ACHN (cell line): ENCODE measurements at regions not wholly inside any gene's neighbourhood (a gene's known extent, or its start where the extent isn't known, plus 50 kb on each side); places are given as distances from the start of the nearest gene placed in this dataset.

Experiments
- DNase-seq: peaks from one replicate; pipeline ENCODE4 v3.0.0-alpha.2; 2015
- in situ Hi-C: cut with HindIII; loops from 2 replicates; pipeline ENCODE4 v1.10.0; 2017; ENCODE audit warnings: low sequenced_read_pairs, low pct_ligation_motif_present, low pct_unique_long_range_greater_than_20kb

- in situ Hi-C loops, result no loop called here
- no peak for DNase-seq
These were observed 75.0 kb upstream of the GATA6 start for GRCh38 chr18:22094358-22094734.

- DNase-seq, result no peak
- in situ Hi-C loops, result no loop called here
These were observed 70.8 kb upstream of the GATA6 start for GRCh38 chr18:22098563-22098989.

- DNase-seq, result no peak
- in situ Hi-C loops, result no loop called here
These were observed 69.5 kb upstream of the GATA6 start for GRCh38 chr18:22099925-22100324.

GRCh38 chr18:22101731-22102130 lies 67.7 kb upstream of the GATA6 start:
- in situ Hi-C loops, result no loop called here
- DNase-seq, result no peak

DNA sequence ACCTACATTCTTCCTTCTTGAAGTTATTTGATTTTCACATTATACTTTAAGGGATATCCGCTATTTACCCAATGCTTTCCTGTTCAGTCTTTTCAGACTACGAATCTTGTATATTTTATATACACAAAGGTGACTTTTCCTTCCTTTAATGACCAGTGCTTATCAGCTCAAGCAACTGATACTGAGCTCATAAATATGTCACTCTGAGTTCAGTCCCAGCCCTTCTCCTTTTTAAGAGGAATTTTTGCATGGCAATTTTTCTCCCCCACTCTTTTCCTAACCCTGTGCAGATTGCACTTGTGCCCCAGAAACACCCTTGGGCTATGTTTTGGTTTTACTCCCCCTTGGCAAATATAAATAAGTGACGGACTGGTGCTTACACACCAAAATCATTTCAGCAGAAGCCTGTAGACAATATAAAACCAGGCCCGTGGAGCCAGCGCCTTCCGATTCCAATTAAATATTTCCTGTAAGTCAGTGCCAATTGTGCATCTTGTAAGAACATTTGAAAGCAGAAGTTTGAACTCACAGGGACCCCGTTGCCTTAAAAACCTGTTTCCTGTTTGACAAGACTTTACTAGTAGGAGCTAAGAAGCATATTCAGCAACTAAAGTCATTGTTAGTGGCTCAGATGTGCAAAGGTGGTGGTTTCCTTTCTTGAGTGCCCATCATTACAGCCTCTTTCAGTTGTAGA lies 66.3 kb upstream of the GATA6 start:
- in situ Hi-C loops, result no loop called here
- no peak for DNase-seq

GRCh38 chr18:22103647-22104031 lies 65.8 kb upstream of the GATA6 start:
- in situ Hi-C loops, result no loop called here
- no peak for DNase-seq

DNA sequence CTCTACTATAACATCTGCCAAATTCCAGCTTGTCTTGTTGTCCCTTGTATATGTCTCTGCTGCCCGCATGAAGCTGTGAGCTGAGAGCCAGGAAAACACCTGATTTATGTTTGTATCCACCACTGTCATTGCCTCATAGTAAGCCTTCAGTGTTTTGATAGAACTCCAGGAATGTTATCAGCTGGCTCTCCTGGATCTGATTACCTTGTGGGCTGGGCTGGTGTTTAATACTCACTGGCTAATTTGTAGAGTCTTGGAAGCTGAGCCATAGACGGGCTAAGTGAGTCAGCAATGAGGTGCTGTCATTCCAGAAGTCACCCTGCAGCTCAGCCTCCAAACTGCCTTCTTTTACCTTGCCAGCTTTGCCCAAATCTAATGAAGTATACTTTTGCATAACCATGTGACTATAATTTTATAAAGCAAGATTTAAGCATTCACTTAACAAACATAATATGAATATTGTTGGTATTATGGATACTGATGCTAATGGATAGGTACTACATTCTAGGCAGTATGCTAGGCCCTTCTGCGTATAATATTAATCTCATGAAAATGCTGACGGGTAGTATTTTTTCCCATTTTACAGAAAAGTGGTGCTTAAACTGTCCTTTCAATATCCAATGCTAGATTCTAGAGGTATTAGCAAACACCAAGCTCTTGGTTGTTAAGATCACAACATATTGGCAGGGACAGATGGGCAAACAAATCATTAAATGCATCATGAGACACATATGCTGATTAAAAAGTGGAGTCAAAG lies 62.7 kb upstream of the GATA6 start:
- in situ Hi-C loops, result no loop called here
- no peak for DNase-seq

DNA sequence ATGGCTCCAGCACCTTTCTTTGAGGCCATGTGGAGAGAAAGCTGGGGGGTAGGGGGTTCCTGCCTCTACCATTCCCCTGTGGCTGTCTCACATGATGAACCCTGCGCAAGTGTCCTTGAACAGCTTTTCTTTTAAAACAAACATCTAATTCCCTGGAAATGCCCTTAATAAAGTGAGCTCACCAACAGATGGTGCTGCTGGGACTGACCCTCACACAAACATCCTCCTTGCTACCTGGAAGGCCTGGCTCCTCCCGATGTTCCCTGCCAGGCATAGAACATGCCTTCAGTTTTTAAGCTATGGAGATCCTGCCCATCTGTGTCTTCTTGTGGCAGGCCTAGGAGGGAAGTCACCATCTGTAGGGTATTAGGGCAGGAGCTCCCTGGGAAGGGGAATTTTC lies 60.7 kb upstream of the GATA6 start:
- in situ Hi-C loops, result no loop called here
- DNase-seq, result no peak

DNA sequence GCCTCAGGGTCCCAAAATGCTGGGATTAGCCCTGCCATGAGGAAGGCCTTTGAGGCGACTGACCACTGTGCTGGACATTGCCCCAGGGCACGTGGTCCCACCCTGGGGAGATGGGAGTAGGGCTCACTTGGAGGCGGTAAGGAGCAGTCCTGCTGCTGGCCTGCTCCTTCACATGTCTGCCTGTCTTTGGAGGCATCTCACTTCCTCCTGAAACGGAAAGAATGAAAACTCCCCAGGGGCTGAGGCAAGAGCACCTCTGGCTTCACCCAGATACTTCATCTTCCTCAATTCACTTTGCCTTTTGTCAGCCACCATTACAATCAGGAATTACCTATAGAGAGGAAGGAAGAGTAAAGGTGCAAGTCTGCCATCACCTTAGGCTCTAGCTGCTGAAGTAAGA lies 59.9 kb upstream of the GATA6 start:
- in situ Hi-C loops, result no loop called here
- DNase-seq, result no peak

- in situ Hi-C loops, result no loop called here
- DNase-seq, result no peak
These were observed 58.9 kb upstream of the GATA6 start for GRCh38 chr18:22110461-22110924.

- no peak for DNase-seq
These were observed 57.2 kb upstream of the GATA6 start for GRCh38 chr18:22112215-22112614.

GRCh38 chr18:22113144-22113844 lies 56.1 kb upstream of the GATA6 start:
- in situ Hi-C loops, result no loop called here
- DNase-seq, result no peak

More at GRCh38 chr18:22112215-22112614, 57.2 kb upstream of the GATA6 start:
- in situ Hi-C loops, result no loop called here

DNA sequence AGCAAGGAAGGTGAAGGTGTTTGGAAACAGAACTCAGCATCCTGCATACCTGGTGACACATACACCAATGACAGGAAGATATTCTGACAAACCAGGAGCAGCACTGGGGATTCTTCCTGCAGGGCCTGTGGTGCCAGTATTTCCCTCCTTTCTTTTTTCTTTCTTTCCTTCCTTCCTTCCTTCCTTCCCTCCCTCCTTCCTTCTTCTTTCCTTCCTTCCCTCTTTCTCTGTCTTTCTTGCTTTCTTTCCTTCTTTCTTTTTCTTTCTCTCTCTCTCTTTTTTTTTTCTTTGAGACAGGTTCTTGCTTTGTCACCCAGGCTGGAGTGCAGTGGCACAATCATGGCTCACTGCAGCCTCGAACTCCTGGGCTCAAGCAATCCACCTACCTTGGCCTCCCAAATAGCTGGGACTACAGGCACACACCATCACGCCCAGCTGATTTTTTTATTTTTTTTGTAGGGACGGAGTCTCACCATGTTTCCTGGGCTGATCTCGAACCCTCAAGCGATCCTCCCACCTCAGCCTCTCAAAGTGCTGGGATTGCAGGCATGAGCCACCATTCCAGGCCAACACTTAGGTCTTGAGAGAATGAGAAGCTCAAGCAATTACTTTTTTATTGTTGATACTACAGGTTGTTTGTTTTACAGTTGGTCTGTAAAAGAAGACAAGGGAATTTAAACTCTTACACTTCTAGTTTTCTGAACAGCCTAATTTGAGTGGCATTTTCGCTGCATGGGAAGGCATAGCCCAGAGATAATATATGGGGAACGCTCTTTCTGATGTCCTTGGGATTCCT lies 54.7 kb upstream of the GATA6 start:
- DNase-seq, result no peak
- in situ Hi-C loops, result no loop called here

GRCh38 chr18:22115573-22115972 lies 53.8 kb upstream of the GATA6 start:
- in situ Hi-C loops, result no loop called here
- no peak for DNase-seq
